RWPE2 (cell line): ENCODE measurements at regions not wholly inside any gene's neighbourhood (a gene's known extent, or its start where the extent isn't known, plus 50 kb on each side); places are given as distances from the start of the nearest gene placed in this dataset.

ENCODE experiments used
- ATAC-seq: fragments of 200-7000 bp; cut with Tn5 transposase; 3 replicates; pipeline ENCODE4 v1.9.1; 2021; ENCODE audit warnings: low read depth
- DNase-seq: peaks from one replicate; pipeline ENCODE4 v3.0.0-alpha.2; 2020; ENCODE audit warnings: low spot score
- H3K27ac ChIP-seq: fragments of 450-650 bp; 2 replicates; pipeline ENCODE4 v1.5.1; 2017; ENCODE audit warnings: mild to moderate bottlenecking; ENCODE audit not compliant: poor library complexity, severe bottlenecking
- H3K27me3 ChIP-seq: fragments of 250-450 bp; sonication (Bioruptor Pico); 2 replicates; pipeline ENCODE4 v1.5.1; 2021; ENCODE audit warnings: mild to moderate bottlenecking, moderate library complexity; ENCODE audit not compliant: insufficient read depth, poor library complexity, severe bottlenecking
- H3K36me3 ChIP-seq: fragments of 250-450 bp; sonication (Bioruptor Pico); 2 replicates; pipeline ENCODE4 v1.5.1; 2020; ENCODE audit warnings: low read depth, mild to moderate bottlenecking, moderate library complexity
- H3K4me1 ChIP-seq: fragments of 250-450 bp; sonication (Bioruptor Pico); 2 replicates; pipeline ENCODE4 v1.5.1; 2021; ENCODE audit warnings: mild to moderate bottlenecking, moderate library complexity; ENCODE audit not compliant: insufficient read depth, poor library complexity, severe bottlenecking
- H3K4me3 ChIP-seq: fragments of 250-450 bp; sonication (Bioruptor Pico); 2 replicates; pipeline ENCODE4 v1.5.1; 2021; ENCODE audit warnings: mild to moderate bottlenecking, moderate library complexity; ENCODE audit not compliant: severe bottlenecking
- H3K9me3 ChIP-seq: fragments of 250-450 bp; sonication (Bioruptor Pico); 2 replicates; pipeline ENCODE4 v1.5.1; 2021; ENCODE audit warnings: mild to moderate bottlenecking, moderate library complexity; ENCODE audit not compliant: severe bottlenecking
- TF ChIP-seq, protein P1 (sequence below): fragments of 450-650 bp; IDR thresholded peaks from one replicate; pipeline ENCODE4 v1.5.1; 2017; ENCODE audit warnings: mild to moderate bottlenecking, moderate library complexity; ENCODE audit not compliant: poor library complexity, severe bottlenecking

DNA sequence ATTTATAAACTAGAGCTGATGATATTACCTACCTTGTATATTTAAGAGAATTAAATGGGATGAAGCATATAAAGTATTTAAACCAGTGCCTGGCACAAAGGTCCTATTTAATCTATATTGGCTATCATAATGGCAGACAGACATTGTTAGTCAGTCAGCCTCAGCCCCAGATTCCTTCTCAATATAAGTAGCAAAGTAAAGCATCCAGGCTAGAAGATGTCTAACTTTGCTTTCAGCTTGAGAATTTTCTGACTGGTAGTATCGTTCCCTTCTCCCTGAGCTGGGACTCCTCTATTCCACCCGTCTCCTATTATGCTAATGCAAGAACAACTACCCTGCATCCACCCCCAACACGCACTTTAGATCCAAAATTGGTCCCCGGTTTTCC is 215.7 kb upstream of the SIX2 start:
- no peak for ATAC-seq
- H3K27ac ChIP-seq, result no peak overlapping the region
- H3K36me3 ChIP-seq, result no peaks in the 10 kb centered on the region
- TF ChIP-seq, protein P1, sequence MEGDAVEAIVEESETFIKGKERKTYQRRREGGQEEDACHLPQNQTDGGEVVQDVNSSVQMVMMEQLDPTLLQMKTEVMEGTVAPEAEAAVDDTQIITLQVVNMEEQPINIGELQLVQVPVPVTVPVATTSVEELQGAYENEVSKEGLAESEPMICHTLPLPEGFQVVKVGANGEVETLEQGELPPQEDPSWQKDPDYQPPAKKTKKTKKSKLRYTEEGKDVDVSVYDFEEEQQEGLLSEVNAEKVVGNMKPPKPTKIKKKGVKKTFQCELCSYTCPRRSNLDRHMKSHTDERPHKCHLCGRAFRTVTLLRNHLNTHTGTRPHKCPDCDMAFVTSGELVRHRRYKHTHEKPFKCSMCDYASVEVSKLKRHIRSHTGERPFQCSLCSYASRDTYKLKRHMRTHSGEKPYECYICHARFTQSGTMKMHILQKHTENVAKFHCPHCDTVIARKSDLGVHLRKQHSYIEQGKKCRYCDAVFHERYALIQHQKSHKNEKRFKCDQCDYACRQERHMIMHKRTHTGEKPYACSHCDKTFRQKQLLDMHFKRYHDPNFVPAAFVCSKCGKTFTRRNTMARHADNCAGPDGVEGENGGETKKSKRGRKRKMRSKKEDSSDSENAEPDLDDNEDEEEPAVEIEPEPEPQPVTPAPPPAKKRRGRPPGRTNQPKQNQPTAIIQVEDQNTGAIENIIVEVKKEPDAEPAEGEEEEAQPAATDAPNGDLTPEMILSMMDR, result no peak
- no peaks in the 10 kb centered on the region for H3K27me3 ChIP-seq
- H3K9me3 ChIP-seq, result no peaks in the 10 kb centered on the region
- no peak overlapping the region for H3K4me3 ChIP-seq
- DNase-seq, result no peak
- H3K4me1 ChIP-seq, result no peaks in the 10 kb centered on the region

DNA sequence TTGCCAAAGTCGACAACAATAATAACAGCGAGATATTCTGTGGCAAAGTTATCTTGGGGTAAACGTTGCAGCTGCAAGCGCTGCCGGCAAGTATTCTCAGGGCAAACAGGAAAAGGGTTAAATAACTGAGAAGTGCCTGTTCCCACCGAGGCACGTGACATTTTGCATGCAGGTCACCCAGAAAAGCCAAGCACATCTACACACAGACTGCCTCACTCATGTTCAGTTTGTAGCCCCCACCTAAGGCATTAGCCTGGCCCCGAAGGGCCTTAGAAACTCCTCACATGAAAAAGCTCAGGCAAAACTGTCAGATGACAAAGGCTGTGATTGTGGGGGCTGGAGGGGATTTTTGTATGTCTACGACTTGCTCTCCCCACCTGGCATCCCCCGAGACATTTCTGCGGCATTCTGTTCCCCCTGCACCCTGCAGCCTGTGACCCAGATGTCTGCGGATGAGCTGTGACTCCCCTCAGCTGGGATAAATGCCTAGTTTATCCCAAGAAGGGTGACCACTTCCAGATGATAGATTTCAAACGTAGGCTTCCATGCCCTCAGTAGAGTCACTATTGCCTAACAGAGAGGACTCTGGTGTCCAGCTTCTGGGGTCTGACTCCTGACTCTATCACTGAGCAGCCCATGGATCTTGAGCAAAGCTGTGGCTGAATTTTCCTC is 215.2 kb upstream of the SIX2 start:
- H3K4me3 ChIP-seq, result no peak overlapping the region
- DNase-seq (no peak), ATAC-seq (no peak)
- H3K36me3 ChIP-seq, result no peaks in the 10 kb centered on the region
- no peaks in the 10 kb centered on the region for H3K4me1 ChIP-seq
- no peaks in the 10 kb centered on the region for H3K9me3 ChIP-seq
- TF ChIP-seq, protein P1, result no peak
- H3K27me3 ChIP-seq, result no peaks in the 10 kb centered on the region
- H3K27ac ChIP-seq, result no peak overlapping the region

DNA sequence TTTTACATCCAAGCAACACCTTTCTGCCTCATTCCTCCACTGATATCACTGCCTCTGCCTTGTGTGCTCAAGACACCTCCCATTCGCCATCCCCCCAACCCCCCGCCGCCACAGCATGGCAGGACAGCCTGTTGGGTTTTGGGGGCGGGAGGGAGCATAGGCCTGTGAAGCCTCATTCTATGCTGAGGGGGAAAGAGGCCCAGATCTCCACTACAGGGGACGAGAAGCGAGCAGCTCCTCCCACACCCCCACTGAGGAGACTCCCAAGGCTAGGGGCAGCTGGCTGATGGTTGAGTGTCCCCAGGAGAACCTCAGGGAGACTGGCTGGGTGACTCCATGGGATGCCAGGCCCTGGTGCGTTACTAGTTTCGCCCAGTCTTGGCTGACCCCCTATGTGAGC is 214.3 kb upstream of the SIX2 start:
- no peaks in the 10 kb centered on the region for H3K27me3 ChIP-seq
- H3K9me3 ChIP-seq, result no peaks in the 10 kb centered on the region
- DNase-seq, result no peak
- H3K36me3 ChIP-seq, result no peaks in the 10 kb centered on the region
- no peak overlapping the region for H3K4me3 ChIP-seq
- no peaks in the 10 kb centered on the region for H3K4me1 ChIP-seq
- ATAC-seq, result no peak
- TF ChIP-seq, protein P1, result no peak
- no peak overlapping the region for H3K27ac ChIP-seq

DNA sequence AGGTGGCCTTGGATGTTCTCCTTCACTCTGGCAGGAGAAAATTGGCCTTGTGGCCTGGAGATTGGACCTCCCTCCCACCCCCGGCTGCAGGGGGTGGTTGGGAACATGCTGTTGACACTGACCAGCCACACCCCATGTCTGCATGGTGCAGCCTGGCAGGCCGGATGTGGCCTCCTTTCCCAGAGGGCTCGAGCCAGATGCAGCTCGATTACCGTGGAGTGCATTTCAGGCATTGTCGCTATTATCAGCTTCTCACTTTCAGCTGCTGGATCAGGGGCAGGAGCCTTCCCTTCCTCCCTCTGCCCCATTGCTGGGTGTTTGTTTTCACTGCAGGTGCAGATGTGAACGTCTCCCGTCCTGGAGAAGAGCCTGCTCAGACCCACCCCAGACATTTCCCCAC is 211.0 kb upstream of the SIX2 start:
- Histone ChIP-seq H3K27ac (no peak overlapping the region), H3K4me1 (no peaks in the 10 kb centered on the region), H3K36me3 (no peaks in the 10 kb centered on the region), H3K9me3 (no peaks in the 10 kb centered on the region), H3K4me3 (no peak overlapping the region), H3K27me3 (no peaks in the 10 kb centered on the region)
- TF ChIP-seq, protein P1, result no peak
- ATAC-seq (no peak), DNase-seq (no peak)

DNA sequence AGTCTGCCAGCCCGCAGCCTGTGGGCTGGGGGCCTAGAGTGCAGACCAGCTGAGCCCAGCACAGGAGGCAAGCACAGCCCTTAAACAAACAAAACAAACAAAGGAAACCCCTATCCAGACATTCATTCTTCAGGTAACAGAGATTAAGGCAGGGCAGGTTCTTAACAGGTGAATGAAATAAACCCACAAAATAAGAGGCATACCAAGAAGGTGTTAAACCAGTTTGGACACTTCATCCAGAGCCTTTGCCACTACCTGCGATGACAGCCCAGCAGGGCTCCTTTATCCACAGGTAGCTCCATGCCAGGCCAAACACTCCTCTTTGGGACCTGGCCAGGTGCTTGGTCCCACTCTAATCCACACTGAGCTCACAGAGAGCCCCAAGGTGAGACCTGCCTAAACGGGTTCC is 209.7 kb upstream of the SIX2 start:
- Histone ChIP-seq H3K4me3 (no peak overlapping the region), H3K36me3 (no peaks in the 10 kb centered on the region), H3K9me3 (no peaks in the 10 kb centered on the region), H3K4me1 (no peaks in the 10 kb centered on the region), H3K27me3 (no peaks in the 10 kb centered on the region), H3K27ac (no peak overlapping the region)
- TF ChIP-seq, protein P1, result no peak
- ATAC-seq (no peak; the same call in 2 of the 3 replicates), DNase-seq (no peak)
